Vagina (tissue), 2 donors: ENCODE measurements at regions not wholly inside any gene's neighbourhood (a gene's known extent, or its start where the extent isn't known, plus 50 kb on each side); places are given as distances from the start of the nearest gene placed in this dataset.

Source experiments
- POLR2AphosphoS5 ChIP-seq, 2 donors: sonication (generic); formaldehyde crosslinking; IDR thresholded peaks; one replicate each; pipeline ENCODE4 v1.9.0; 2017; ENCODE audit warnings: antibody characterized with exemption in 2 of 2, mild to moderate bottlenecking in 2 of 2, low read depth in 1 of 2; ENCODE audit not compliant: insufficient read depth in 1 of 2
- TF ChIP-seq, protein P1 (sequence below), 3 experiments: fragments of 450-650 bp in 2 of 3; fragments of 200-600 bp in 1 of 3; sonication (generic) in 1 of 3; IDR thresholded peaks; one replicate each; pipeline ENCODE4 v1.5.1; 2017 to 2019; ENCODE audit warnings: antibody characterized with exemption in 3 of 3, mild to moderate bottlenecking in 2 of 3, moderate library complexity in 2 of 3

- TF ChIP-seq, protein P1, sequence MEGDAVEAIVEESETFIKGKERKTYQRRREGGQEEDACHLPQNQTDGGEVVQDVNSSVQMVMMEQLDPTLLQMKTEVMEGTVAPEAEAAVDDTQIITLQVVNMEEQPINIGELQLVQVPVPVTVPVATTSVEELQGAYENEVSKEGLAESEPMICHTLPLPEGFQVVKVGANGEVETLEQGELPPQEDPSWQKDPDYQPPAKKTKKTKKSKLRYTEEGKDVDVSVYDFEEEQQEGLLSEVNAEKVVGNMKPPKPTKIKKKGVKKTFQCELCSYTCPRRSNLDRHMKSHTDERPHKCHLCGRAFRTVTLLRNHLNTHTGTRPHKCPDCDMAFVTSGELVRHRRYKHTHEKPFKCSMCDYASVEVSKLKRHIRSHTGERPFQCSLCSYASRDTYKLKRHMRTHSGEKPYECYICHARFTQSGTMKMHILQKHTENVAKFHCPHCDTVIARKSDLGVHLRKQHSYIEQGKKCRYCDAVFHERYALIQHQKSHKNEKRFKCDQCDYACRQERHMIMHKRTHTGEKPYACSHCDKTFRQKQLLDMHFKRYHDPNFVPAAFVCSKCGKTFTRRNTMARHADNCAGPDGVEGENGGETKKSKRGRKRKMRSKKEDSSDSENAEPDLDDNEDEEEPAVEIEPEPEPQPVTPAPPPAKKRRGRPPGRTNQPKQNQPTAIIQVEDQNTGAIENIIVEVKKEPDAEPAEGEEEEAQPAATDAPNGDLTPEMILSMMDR (IDR thresholded peaks at IDR 0.05): no peak
- no peak for TF ChIP-seq POLR2AphosphoS5 (IDR thresholded peaks at IDR 0.05; ENCODE audit: insufficient read depth in 1 of 2, low read depth in 1 of 2)
Observed at GRCh38 chr3:8365541-8365940, 136.1 kb upstream of the LMCD1 start.
